Umbilical cord (tissue), 1 donor: ENCODE measurements at regions not wholly inside any gene's neighbourhood (a gene's known extent, or its start where the extent isn't known, plus 50 kb on each side); places are given as distances from the start of the nearest gene placed in this dataset.
"Not testable (repeated sequence)": the region's sequence is repeated elsewhere in the genome, so short reads cannot be mapped to it uniquely, and the experiment has no call there.

Source experiments
- DNase-seq: peaks from one replicate; pipeline ENCODE4 v3.0.0-alpha.2; 2015; ENCODE audit warnings: low spot score

GRCh38 chr3:15903759-15904720, 106.3 kb upstream of the ANKRD28 start:
- no peak for DNase-seq

- no peak for DNase-seq
These were observed 107.3 kb upstream of the ANKRD28 start for GRCh38 chr3:15905041-15905440.

- not testable (repeated sequence) for DNase-seq
These were observed 109.6 kb upstream of the ANKRD28 start for GRCh38 chr3:15907403-15907802.

DNA sequence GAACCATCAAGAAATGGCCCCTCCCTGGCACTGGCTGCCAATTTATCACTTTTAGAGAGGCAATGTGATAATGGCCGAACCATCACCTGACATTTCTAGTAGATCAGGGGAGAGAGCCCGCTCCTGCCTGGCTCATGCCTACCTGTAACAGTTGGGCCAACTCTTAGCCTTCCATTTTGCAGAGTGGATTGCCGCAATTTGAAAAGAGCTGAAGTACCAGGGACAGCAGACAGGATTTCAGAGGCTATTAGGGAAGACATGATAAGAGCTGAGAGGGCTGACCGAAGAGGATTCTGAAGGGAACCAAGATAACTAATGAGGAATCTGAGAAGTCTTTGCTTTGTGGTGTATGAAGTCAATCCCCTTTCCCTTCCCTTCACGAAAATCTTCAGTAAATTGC, 121.2 kb upstream of the ANKRD28 start:
- no peak for DNase-seq

GRCh38 chr3:15919971-15920370, 122.2 kb upstream of the ANKRD28 start:
- DNase-seq, result no peak

DNA sequence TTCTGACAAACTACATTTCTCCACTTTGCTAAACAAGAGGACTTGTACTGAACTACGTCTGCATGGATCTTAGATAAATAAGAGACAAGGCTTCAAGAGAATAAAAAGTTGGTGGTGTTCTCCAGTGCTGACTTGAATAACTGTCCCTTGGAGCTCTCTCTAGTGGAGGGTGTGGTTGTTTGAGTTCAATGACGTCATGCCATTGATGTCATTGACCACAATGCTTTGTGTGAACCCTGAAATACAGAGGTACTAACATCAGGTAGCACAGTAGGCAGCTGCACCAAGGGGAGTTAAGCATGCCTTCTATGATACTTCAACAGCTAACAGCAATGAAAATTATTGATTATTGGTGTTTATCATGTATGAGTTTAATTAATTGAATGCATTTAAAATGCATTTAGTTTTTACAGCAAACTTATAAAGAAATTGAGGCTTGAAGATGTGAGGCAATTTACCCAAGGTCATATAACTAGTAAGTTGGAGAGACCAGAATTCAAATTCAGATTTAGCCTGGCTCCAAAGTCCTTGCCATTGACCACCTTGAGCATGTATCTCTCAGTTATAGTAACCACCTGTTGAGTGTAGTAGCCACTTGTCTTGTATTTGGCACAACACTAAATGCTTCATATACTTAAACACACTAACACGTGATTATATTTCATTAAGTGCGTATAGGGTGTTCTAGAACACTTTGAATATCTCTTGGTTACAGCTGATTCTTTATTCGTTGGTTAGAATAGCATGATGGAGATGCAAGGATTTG, 126.0 kb upstream of the ANKRD28 start:
- no peak for DNase-seq

DNA sequence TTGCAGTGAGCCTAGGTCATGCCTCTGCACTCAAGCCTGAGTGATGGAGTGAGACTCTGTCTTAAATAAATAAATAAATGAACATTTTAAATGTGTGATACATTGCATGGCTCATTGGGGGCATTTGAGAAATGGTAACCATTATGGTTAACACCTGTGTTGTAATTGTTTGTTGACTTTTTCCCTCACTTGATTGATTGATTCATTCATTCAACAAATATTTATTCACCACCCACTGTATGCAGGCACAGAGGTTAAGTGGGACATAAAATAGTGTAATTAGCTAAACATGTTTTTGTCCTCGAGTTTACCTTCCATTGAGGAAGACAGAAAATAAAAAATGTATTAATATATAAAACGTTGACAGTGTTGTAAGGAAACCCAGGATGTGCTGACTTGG, 127.1 kb upstream of the ANKRD28 start:
- no peak for DNase-seq

- no peak for DNase-seq
These were observed 129.1 kb upstream of the ANKRD28 start for GRCh38 chr3:15926871-15927270.

DNA sequence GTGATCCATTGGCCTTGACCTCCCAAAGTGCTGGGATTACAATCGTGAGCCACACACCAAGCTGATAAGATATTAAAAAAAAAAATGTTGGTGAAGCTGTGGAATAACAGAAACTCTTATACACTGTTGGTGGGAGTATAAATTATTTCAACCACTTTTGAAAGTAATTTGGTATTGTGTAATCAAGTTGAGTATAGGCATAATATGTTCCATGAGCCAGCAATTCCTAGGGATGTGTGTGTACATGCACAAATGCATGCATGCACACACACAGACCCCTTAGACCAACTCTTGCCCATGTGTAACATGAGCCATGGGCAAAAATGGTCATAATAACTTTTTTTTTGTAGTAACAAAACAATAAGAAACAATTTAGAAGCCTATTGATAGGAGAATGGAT, 130.2 kb upstream of the ANKRD28 start:
- no peak for DNase-seq

DNA sequence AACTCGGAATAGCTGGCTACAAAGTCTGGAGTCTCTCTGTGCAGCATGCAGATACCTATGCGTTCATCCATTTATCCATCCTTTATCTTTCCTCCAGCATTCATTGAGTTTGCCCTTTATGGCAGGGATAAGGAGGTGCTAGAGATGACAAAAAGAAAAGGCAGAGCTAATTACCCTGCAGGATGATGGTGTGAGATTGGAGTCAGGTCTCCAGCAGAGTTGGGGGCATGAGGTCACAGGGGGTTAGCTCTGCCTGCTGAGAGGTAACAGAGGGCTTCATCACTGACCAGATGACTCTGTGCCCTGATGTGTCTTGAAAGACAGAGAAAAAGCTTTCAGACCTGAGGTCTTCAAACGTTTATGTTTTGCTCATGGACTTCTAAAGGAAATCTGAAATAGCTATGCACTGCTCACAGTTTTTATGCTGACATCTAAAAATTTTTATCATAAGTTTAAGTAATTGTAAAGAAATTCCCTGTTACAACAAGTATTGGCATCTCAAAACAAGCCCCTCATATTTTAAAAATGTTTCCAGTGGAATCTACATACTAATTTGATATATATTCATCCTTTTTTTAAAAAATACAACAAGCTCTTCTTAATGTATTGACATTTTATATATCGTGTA, 132.3 kb upstream of the ANKRD28 start:
- DNase-seq, result no peak

DNA sequence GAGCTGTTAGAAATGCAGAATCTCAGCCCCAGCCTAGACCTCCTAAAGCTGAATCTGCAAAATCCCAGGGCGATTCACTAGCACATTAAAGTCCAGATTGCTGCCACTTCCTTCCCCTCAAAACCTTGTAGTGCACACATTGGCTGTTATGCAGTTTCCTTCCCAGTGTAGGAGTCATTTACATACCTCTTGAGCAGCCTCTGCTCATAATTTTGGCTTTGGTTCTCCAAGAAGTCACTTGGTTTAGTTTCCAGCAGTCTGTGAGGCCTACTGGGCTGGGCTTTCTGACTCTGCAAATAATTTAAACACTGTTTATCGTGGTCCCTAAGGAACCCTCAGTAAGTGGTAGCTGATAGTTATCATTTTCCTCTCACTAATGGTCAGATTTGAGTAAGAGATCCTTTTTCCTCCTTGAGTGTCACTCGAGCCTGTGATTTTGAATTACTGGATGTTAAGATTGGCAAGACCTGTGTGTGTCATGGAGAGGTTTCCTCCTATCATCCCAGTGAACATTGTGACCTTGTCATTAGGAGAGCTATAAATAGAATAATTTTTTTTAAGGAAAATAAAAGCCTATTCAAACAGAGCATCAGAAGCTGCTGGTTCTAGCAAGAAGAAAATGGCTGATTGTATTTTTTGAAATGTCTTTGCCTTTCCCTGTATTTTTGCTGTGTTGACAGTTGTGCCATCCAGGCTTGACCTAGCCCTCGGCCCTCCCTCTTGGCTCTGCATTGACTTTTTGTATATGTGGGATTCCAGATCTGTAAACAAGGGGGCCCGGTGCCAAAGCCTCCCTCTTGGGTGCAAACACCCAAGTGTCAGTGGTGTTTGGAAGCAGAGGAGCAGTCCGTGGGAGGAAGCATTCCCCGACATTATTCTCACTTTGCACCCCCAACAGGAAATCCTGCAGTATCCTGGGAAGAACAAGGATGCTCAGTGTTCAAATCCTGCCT, 134.8 kb upstream of the ANKRD28 start:
- DNase-seq, result peak; percentile 13

GRCh38 chr3:15933439-15934139, 135.8 kb upstream of the ANKRD28 start:
- no peak for DNase-seq

- no peak for DNase-seq
These were observed 136.8 kb upstream of the ANKRD28 start for GRCh38 chr3:15934389-15935195.

- DNase-seq, result peak; percentile 79
These were observed 138.5 kb upstream of the ANKRD28 start for GRCh38 chr3:15936312-15936711.

GRCh38 chr3:15940641-15941040, 142.9 kb upstream of the ANKRD28 start:
- no peak for DNase-seq

GRCh38 chr3:15941457-15941856, 143.7 kb upstream of the ANKRD28 start:
- not testable (repeated sequence) for DNase-seq

DNA sequence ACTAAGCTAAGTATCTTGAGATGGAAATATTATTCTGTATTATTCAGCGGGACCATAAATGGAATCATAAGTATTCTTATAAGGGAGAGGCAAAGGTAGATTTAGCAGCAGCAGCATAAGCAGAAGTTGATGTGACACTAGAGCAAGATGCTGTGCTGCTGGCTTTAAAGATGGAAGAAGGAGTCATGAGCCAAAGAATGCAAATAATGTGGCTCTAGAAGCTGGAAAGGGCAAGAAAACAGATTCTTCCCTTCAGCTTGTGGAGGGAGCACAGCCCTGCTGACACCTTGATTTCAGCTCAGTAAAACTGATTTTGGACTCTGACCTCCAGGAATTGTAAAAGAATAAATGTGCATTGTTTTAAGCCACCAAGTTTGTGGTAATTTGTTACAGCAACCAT, 144.2 kb upstream of the ANKRD28 start:
- DNase-seq, result no peak

- DNase-seq, result no peak
These were observed 144.7 kb upstream of the ANKRD28 start for GRCh38 chr3:15942462-15942861.

DNA sequence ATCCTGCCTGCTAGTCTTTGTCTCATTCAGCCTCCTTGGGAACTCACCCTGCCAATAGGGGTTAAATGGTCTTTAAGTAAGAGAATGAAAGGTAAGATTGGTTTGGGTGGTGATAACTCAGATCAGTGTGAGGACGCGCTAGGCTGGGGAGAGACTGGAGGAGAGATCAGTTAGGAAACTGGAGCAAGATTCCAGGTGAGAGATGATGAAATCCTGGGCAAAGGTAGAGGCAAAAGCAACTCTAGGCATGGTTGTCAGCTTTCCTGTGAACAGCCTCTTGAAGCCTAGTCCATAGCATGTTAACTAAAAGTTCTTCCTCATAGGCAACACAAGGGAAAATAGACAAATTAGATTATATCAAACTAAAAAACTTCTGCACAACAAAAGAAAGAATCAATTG, 145.2 kb upstream of the ANKRD28 start:
- DNase-seq, result no peak

DNA sequence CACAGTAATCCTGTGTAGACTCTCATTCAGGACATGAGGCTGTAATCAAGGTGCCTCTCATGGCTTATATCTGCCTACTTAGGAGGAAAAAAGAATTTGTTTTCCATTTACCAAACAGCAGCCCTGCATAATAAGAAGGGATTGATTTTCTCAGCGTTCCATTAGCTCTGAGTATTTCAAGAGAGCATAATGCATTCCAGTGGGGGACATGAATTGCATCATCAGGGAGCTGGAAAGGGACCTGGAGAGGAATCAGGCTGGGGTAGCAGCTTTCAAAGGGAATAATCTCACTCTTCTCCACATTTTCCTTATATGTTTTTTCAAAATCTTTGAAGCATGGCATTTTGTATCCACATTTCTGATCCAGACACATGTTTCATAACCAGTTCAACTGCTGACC, 150.6 kb upstream of the ANKRD28 start:
- DNase-seq, result peak; percentile 31
